ENCODE measurements at regions not wholly inside any gene's neighbourhood (a gene's known extent, or its start where the extent isn't known, plus 50 kb on each side); places are given as distances from the start of the nearest gene placed in this dataset.

DNA sequence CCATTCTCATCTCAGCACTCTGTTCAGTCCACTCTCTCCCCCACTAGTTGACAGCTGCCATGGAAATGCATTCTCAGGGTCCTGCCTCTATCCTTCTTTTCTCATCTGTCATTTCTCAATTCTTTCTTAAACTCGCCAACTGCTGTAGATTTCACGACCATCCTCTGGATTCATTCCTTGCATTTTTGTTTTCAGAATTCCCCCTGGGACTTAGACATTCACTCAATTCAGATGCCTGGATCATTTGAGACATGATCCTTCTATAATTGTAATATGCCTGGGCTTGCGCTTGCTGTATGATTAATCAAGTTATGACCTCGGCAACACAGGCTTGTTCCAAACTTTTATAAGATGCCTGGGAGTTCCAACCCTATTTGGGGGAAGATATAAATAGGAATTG is 104.5 kb downstream of the RAB11FIP2 start:
- Mint-ChIP-seq H3K4me3 (ENCODE audit: unreplicated experiment) (no peak overlapping the region), H3K9me3 (ENCODE audit: unreplicated experiment) (no peaks in the 10 kb centered on the region), H3K27me3 (ENCODE audit: unreplicated experiment) (no peaks in the 10 kb centered on the region), H3K4me1 (ENCODE audit: unreplicated experiment) (no peaks in the 10 kb centered on the region), H3K27ac (ENCODE audit: unreplicated experiment) (no peak overlapping the region), H3K36me3 (ENCODE audit: unreplicated experiment) (no peaks in the 10 kb centered on the region)
- DNase-seq (ENCODE audit: extremely low spot score, unreplicated experiment) = no peak
- TF ChIP-seq, protein P1, sequence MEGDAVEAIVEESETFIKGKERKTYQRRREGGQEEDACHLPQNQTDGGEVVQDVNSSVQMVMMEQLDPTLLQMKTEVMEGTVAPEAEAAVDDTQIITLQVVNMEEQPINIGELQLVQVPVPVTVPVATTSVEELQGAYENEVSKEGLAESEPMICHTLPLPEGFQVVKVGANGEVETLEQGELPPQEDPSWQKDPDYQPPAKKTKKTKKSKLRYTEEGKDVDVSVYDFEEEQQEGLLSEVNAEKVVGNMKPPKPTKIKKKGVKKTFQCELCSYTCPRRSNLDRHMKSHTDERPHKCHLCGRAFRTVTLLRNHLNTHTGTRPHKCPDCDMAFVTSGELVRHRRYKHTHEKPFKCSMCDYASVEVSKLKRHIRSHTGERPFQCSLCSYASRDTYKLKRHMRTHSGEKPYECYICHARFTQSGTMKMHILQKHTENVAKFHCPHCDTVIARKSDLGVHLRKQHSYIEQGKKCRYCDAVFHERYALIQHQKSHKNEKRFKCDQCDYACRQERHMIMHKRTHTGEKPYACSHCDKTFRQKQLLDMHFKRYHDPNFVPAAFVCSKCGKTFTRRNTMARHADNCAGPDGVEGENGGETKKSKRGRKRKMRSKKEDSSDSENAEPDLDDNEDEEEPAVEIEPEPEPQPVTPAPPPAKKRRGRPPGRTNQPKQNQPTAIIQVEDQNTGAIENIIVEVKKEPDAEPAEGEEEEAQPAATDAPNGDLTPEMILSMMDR (IDR thresholded peaks at IDR 0.05) = no peak

DNA sequence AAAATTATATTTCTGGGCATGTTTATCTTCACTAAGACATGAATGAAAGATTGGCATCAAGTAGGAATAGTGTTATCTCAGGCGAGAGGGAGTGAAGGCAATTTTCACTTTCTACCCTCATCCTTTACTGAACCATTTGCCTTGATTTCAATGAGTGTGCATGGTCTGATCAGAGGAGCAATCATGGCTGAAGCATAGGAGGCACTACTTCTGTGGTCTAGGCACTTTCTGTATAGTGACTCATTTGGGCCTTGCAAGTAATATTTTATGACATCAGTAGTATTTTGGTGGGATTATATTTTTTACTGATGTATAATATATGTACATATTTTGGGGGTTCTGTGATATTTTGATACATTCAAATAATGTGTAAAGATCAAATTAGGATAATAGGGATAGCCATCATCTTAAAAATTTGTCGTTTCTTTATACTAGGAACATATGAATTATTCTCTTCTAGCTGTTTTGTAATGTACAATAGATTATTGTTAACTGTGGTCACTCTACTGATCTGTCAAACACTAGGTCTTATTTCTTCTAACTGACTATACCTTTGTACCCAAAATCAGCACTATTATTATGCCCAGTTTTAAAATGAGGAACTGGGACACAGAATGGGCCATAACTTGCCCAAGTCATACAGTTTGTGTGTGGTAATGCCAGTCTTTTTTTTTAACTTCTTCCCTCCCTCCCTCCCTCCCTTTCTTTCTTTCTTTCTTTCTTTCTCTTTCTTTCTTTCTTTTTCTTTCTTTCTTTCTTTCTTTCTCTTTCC is 101.9 kb downstream of the RAB11FIP2 start:
- Mint-ChIP-seq H3K27me3 (ENCODE audit: unreplicated experiment) (no peaks in the 10 kb centered on the region), H3K4me3 (ENCODE audit: unreplicated experiment) (no peak overlapping the region), H3K4me1 (ENCODE audit: unreplicated experiment) (no peaks in the 10 kb centered on the region), H3K36me3 (ENCODE audit: unreplicated experiment) (no peaks in the 10 kb centered on the region), H3K9me3 (ENCODE audit: unreplicated experiment) (no peaks in the 10 kb centered on the region), H3K27ac (ENCODE audit: unreplicated experiment) (no peak overlapping the region)
- TF ChIP-seq, protein P1 (IDR thresholded peaks at IDR 0.05) = no peak
- DNase-seq (ENCODE audit: extremely low spot score, unreplicated experiment) = no peak

DNA sequence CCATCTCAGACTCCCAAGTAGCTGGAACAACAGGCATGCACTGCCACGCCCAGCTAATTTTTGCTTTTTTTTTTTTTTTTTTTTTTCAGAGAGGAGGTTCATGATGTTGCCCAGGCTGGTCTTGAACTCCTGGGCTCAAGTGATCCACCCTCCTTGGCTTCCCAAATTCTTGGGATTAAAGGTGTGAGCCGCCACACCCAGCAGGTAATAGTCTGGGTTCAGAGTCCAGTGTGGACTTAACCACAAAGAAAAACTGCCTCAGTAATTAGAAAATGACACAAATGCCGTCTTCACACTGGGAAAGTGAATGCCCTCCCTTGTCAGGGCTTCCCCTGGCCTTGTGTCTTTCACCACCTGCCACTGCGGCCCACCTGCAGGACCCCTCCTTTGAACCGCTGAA is 101.1 kb downstream of the RAB11FIP2 start:
- DNase-seq (ENCODE audit: extremely low spot score, unreplicated experiment) = no peak
- no peak overlapping the region for H3K27ac Mint-ChIP-seq (ENCODE audit: unreplicated experiment)
- H3K4me1 Mint-ChIP-seq (ENCODE audit: unreplicated experiment) = no peaks in the 10 kb centered on the region
- no peak overlapping the region for H3K4me3 Mint-ChIP-seq (ENCODE audit: unreplicated experiment)
- no peaks in the 10 kb centered on the region for H3K9me3 Mint-ChIP-seq (ENCODE audit: unreplicated experiment)
- no peaks in the 10 kb centered on the region for H3K36me3 Mint-ChIP-seq (ENCODE audit: unreplicated experiment)
- no peaks in the 10 kb centered on the region for H3K27me3 Mint-ChIP-seq (ENCODE audit: unreplicated experiment)
- TF ChIP-seq, protein P1 (IDR thresholded peaks at IDR 0.05) = no peak

DNA sequence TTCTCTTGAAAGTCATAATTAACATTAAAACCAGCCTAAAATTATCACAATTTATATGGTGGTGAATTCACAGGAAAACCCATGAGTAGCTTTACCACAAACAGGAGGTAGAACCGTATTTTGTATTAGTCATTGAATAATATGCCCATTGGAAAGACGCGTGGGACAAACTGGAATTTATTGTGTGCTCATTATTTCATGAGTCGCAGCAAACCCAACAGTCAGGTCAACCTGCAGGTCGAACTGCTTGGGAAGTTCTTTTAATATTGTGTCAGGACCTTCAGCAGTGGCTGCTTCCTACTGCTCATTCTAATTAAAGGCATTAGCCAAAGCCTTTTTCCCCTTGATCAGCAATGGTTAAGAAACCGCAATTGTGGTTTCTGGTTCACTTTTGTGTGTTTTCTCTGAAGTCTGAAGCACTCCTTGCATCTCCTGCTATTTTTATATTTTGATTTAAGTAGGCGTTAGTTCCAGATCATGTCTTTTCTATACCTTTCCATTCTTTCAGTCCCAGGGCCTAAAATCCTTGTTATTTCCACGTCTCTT is 100.1 kb downstream of the RAB11FIP2 start:
- H3K4me1 Mint-ChIP-seq (ENCODE audit: unreplicated experiment) = no peaks in the 10 kb centered on the region
- H3K27ac Mint-ChIP-seq (ENCODE audit: unreplicated experiment) = no peak overlapping the region
- DNase-seq (ENCODE audit: extremely low spot score, unreplicated experiment) = no peak
- H3K36me3 Mint-ChIP-seq (ENCODE audit: unreplicated experiment) = no peaks in the 10 kb centered on the region
- no peaks in the 10 kb centered on the region for H3K9me3 Mint-ChIP-seq (ENCODE audit: unreplicated experiment)
- H3K27me3 Mint-ChIP-seq (ENCODE audit: unreplicated experiment) = no peaks in the 10 kb centered on the region
- no peak overlapping the region for H3K4me3 Mint-ChIP-seq (ENCODE audit: unreplicated experiment)
- TF ChIP-seq, protein P1 (IDR thresholded peaks at IDR 0.05) = no peak

DNA sequence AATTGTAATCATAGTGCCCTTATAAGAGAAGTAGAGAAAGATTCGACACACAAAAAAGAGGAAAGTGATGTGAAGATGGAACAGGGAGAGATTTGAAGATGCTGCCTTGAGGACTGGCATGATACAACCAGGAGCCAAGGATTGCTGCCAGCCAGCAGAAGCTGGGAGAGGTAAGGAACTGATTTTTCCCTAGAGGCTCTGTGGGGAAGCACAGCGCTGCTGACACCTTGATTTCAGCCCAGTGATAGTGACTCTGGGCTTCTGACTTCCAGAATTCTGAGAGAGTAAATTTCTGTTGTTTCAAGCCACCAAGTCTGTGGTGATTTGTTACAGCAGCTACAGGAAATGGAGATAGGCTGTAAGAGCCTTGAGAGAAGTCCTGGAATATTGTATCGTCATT is 98.2 kb downstream of the RAB11FIP2 start:
- Mint-ChIP-seq H3K4me1 (ENCODE audit: unreplicated experiment) (no peaks in the 10 kb centered on the region), H3K4me3 (ENCODE audit: unreplicated experiment) (no peak overlapping the region), H3K9me3 (ENCODE audit: unreplicated experiment) (no peaks in the 10 kb centered on the region), H3K27me3 (ENCODE audit: unreplicated experiment) (no peaks in the 10 kb centered on the region), H3K36me3 (ENCODE audit: unreplicated experiment) (no peaks in the 10 kb centered on the region), H3K27ac (ENCODE audit: unreplicated experiment) (no peak overlapping the region)
- DNase-seq (ENCODE audit: extremely low spot score, unreplicated experiment) = no peak
- TF ChIP-seq, protein P1 (IDR thresholded peaks at IDR 0.05) = no peak
